ENCODE measurements at regions not wholly inside any gene's neighbourhood (a gene's known extent, or its start where the extent isn't known, plus 50 kb on each side); places are given as distances from the start of the nearest gene placed in this dataset.

DNA sequence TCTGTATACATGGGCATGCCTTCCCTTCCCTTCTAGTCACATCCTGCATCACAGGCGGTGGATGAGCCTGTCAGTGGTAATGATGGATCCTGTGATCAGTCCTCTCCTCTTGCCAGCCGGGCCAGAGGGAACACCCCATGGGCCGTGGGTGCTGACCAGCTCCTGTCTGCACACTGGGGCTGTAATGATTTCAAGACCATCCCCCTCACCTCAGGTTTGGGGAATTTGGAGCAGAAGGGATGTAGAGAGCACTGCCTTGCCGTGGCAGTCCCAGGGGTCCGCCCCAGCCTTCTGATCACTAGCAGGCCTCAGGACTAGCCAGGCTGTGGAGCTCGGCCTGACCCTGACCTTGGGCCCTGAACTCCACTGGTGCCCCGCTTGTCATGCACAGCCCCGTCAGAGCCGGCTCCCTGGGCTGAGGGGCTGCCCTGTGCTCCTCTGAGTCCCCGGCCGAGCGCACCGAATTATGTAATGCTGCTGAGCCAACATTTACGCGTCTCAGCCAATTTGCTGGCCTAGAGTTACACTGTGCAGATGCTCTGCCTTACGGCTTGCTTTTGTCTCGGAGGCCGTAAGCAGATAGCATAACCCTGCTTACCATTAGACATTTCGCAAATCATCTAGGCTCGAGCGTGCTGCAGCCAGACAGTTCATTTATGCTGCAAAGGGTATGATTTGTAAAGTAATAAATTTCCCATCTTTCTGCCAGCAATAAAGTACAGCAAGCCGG, 155.3 kb downstream of the MACROH2A1 start:
- in situ Hi-C loops (cut with MboI; ENCODE audit: low sequenced_read_pairs, unreplicated experiment): no loop called here
- DNase-seq (ENCODE audit: low spot score): no peak
- TF ChIP-seq, protein P1, sequence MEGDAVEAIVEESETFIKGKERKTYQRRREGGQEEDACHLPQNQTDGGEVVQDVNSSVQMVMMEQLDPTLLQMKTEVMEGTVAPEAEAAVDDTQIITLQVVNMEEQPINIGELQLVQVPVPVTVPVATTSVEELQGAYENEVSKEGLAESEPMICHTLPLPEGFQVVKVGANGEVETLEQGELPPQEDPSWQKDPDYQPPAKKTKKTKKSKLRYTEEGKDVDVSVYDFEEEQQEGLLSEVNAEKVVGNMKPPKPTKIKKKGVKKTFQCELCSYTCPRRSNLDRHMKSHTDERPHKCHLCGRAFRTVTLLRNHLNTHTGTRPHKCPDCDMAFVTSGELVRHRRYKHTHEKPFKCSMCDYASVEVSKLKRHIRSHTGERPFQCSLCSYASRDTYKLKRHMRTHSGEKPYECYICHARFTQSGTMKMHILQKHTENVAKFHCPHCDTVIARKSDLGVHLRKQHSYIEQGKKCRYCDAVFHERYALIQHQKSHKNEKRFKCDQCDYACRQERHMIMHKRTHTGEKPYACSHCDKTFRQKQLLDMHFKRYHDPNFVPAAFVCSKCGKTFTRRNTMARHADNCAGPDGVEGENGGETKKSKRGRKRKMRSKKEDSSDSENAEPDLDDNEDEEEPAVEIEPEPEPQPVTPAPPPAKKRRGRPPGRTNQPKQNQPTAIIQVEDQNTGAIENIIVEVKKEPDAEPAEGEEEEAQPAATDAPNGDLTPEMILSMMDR (IDR thresholded peaks at IDR 0.05; ENCODE audit: borderline replicate concordance, control extremely low read depth, extremely low read depth, insufficient read depth, missing control alignments): no peak

GRCh38 chr5:135242866-135243555, 156.0 kb downstream of the MACROH2A1 start:
- TF ChIP-seq, protein P1 (IDR thresholded peaks at IDR 0.05; ENCODE audit: borderline replicate concordance, control extremely low read depth, extremely low read depth, insufficient read depth, missing control alignments): no peak
- in situ Hi-C loops (cut with MboI; ENCODE audit: low sequenced_read_pairs, unreplicated experiment): no loop called here
- no peak for DNase-seq (ENCODE audit: low spot score)

DNA sequence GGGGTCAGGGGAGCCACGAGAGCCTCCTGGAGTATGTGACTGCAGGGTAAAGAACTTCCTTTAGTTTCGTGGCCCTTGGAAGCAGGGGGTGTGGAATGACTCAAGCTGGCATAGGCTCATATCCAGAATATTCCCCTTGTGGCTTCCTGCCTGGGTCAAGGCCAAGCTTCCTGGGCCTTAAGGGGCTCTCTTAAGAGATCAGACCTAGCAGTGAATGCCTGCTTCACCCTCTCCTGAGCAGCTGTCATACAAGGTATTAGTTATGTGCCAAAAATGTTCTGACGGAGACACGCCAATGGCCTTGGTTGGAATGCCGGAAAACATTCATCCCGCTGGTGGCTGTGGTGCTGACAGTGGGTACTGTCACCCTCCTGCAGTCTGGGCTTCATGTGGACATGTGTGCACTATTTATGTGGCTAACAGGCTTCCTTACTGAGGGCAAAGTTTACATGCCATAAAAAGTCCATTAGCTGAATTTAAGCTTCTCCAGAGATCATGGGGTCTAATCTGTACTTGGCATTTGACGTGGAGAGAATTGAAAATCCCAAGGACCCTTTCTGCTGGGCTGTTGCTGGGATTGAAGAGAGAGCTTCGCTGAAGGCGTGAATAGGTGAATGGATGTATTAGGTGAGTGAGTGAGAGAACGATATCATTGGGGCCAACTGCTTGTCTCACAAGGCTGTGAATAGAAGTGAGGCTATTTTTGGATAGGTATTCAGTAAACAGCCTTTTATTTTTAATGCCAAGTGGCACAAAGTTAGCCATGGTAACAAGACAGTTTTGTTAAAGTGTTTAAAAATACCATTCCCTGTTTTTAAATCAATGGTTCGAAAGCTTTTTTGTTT, 156.8 kb downstream of the MACROH2A1 start:
- in situ Hi-C loops (cut with MboI; ENCODE audit: low sequenced_read_pairs, unreplicated experiment): no loop called here
- DNase-seq (ENCODE audit: low spot score): no peak
- TF ChIP-seq, protein P1 (IDR thresholded peaks at IDR 0.05; ENCODE audit: borderline replicate concordance, control extremely low read depth, extremely low read depth, insufficient read depth, missing control alignments): no peak

- no peak for DNase-seq (ENCODE audit: low spot score)
- in situ Hi-C loops (cut with MboI; ENCODE audit: low sequenced_read_pairs, unreplicated experiment): no loop called here
- TF ChIP-seq, protein P1 (IDR thresholded peaks at IDR 0.05; ENCODE audit: borderline replicate concordance, control extremely low read depth, extremely low read depth, insufficient read depth, missing control alignments): no peak
Measured at GRCh38 chr5:135241536-135241935, 157.5 kb downstream of the MACROH2A1 start.

DNA sequence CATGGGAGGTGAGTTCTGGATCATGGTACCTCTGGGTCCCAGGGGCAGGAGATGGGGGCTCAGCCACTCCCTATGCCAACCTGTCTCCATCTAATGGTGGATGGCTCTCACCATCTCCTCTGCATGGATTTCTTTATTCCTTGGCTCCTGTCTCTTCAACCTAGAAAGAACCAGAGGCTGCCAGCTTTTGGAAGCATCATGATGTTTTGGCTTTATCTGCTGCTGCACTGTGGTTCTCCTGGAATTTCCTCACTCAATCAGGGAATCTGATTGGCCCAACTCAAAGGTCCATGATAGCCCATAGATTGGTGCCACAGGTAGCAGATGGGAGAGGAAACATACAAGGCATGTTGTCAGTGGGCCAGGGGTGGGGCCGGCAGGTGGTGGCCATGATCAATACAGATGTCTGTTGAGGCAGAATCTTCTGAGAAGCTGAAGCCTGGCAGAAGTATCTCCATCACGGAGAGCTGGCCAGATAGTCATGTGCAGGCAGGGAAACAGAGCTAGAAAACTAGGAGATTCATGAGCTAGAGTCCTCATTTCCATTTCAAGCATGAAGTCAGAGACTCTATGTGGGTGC, 158.2 kb downstream of the MACROH2A1 start:
- in situ Hi-C loops (cut with MboI; ENCODE audit: low sequenced_read_pairs, unreplicated experiment): no loop called here
- no peak for DNase-seq (ENCODE audit: low spot score)

More for the DNA sequence above, 158.2 kb downstream of the MACROH2A1 start:
- TF ChIP-seq, protein P1 (IDR thresholded peaks at IDR 0.05; ENCODE audit: borderline replicate concordance, control extremely low read depth, extremely low read depth, insufficient read depth, missing control alignments): no peak
